IPS-18a (cell line): ENCODE measurements at regions not wholly inside any gene's neighbourhood (a gene's known extent, or its start where the extent isn't known, plus 50 kb on each side); places are given as distances from the start of the nearest gene placed in this dataset.

Experiments used
- H3K27ac ChIP-seq: one replicate; pipeline ENCODE4 v1.5.1; 2013; ENCODE audit warnings: low read length
- H3K27me3 ChIP-seq: one replicate; pipeline ENCODE4 v1.6.1; 2013; ENCODE audit warnings: mild to moderate bottlenecking, low read length; ENCODE audit not compliant: control insufficient read depth, insufficient read depth
- H3K36me3 ChIP-seq: one replicate; pipeline ENCODE4 v1.6.1; 2013; ENCODE audit warnings: low read depth, low read length; ENCODE audit not compliant: control insufficient read depth
- H3K4me1 ChIP-seq: one replicate; pipeline ENCODE4 v1.6.1; 2013; ENCODE audit warnings: low read depth, low read length; ENCODE audit not compliant: control insufficient read depth
- H3K4me3 ChIP-seq: one replicate; pipeline ENCODE4 v1.5.1; 2013; ENCODE audit warnings: low read length
- H3K9ac ChIP-seq: one replicate; pipeline ENCODE4 v1.6.1; 2013; ENCODE audit warnings: mild to moderate bottlenecking, low read length, moderate library complexity
- H3K9me3 ChIP-seq: one replicate; pipeline ENCODE4 v1.6.1; 2013; ENCODE audit warnings: low read depth, low read length; ENCODE audit not compliant: control insufficient read depth

DNA sequence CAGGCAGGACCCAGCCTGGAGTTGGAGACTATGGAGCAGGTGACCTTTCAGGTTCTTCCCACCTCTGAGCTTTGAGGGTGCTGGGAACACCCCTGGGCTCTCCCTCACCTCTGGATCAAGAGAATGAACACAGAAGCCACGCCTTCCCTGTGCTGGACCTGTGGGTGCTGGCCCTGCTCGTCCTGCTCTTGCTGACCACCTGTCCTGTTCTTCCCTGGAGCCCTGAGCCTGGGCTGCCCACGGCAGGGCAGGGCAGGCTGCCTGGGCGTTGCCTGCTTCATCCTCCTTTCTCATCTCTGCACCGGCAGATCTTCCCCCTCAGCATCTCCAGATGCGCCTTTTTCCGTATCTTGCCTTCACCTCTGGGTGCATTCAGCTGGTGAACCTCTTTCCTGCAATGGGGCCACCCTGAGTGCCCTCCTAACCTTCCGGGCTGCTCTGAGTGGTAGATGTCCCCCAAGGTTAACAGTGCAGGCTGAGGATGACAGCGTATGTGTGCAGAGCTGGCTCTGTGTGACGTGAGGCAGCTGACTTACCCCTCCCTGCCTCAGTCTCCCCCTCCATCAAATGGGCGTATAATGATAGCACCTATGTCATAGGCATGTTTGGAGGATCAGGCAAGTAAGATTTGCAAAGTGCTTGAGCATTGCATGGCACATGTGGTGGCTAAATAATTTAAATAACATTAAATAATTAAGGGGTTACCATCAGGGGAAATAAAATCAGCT is 225.8 kb upstream of the CIBAR2 start:
- Histone ChIP-seq H3K4me3 (no peak overlapping the region), H3K4me1 (peaks cover 22% of the 10 kb centered on the region), H3K27ac (no peak overlapping the region), H3K9ac (no peak overlapping the region), H3K27me3 (peaks cover 32% of the 10 kb centered on the region), H3K36me3 (no peaks in the 10 kb centered on the region), H3K9me3 (no peaks in the 10 kb centered on the region)

DNA sequence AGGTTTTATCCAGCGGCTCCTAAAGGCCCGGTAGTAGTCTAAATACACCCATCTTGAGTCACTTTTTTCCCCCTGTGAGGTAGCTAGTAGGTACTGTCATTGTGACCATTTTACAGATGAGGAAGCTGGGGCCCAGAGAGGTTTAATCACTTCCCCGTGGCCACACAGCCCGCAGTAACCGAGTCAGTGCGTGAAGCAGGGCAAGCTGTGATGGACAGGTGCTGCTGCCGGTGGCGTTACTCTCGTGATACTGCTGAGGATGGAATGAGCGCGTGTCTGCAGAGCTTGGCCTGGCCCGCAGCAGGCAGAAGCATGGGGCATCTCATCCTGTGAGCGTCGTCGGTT is 226.3 kb upstream of the CIBAR2 start:
- Histone ChIP-seq H3K27ac (no peak overlapping the region), H3K4me3 (no peak overlapping the region), H3K36me3 (no peaks in the 10 kb centered on the region), H3K9me3 (no peaks in the 10 kb centered on the region), H3K4me1 (peaks cover 22% of the 10 kb centered on the region), H3K9ac (no peak overlapping the region), H3K27me3 (peaks cover 27% of the 10 kb centered on the region)

DNA sequence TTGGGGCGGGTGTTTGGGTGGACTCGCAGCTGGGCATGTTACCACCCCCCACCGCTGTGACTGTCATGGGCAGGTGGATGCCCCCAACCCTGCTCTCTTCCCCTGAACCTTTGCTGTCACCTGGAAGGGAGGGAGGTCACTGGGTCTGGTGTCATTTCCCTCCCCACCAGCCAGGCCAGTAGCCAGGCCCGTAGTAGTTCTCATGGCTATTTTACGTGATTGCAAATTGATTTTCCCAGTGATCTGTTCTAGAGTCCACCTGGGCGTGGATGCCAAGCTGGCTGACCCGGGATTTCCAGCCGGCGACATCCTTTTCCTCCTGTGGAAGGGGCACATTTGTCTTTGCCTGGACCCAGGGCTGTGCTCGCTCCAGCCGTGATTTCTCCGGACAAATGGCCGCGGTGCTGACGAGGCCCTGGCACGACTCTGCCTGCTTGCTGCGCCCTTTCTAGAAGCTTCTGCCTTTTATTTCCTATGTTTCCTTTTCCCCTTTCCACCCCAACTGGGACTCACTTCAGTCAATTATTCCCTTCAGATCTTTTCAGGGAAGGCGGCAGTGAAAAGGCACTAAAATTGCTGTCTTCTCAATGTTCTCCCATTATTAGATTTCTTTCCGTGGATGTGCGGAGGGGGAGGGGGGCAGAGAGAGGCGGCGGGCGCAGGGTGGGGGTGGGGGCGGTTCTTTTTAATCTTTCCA is 226.9 kb upstream of the CIBAR2 start:
- H3K9me3 ChIP-seq, result no peaks in the 10 kb centered on the region
- H3K27me3 ChIP-seq, result peaks cover 21% of the 10 kb centered on the region
- H3K36me3 ChIP-seq, result no peaks in the 10 kb centered on the region
- peaks cover 20% of the 10 kb centered on the region for H3K4me1 ChIP-seq
- no peak overlapping the region for H3K27ac ChIP-seq
- H3K4me3 ChIP-seq, result no peak overlapping the region
- H3K9ac ChIP-seq, result no peak overlapping the region

- no peaks in the 10 kb centered on the region for H3K27me3 ChIP-seq
- no peak overlapping the region for H3K9ac ChIP-seq
- no peaks in the 10 kb centered on the region for H3K9me3 ChIP-seq
- no peak overlapping the region for H3K27ac ChIP-seq
- H3K4me1 ChIP-seq, result no peaks in the 10 kb centered on the region
- H3K36me3 ChIP-seq, result no peaks in the 10 kb centered on the region
- H3K4me3 ChIP-seq, result no peak overlapping the region
Observed at GRCh38 chr16:85341972-85342695, 229.9 kb upstream of the CIBAR2 start.

- Histone ChIP-seq H3K27ac (no peak overlapping the region), H3K4me3 (no peak overlapping the region), H3K9me3 (no peaks in the 10 kb centered on the region), H3K4me1 (no peaks in the 10 kb centered on the region), H3K27me3 (no peaks in the 10 kb centered on the region), H3K36me3 (no peaks in the 10 kb centered on the region), H3K9ac (no peak overlapping the region)
Observed at GRCh38 chr16:85344502-85345128, 232.3 kb upstream of the CIBAR2 start.

GRCh38 chr16:85345129-85345639 is 232.9 kb upstream of the CIBAR2 start:
- H3K27ac ChIP-seq, result no peak overlapping the region

GRCh38 chr16:85346404-85347212 is 234.3 kb upstream of the CIBAR2 start:
- Histone ChIP-seq H3K4me1 (no peaks in the 10 kb centered on the region), H3K9me3 (no peaks in the 10 kb centered on the region), H3K27ac (no peak overlapping the region), H3K9ac (no peak overlapping the region), H3K4me3 (no peak overlapping the region), H3K36me3 (no peaks in the 10 kb centered on the region), H3K27me3 (no peaks in the 10 kb centered on the region)

More at GRCh38 chr16:85345129-85345639, 232.9 kb upstream of the CIBAR2 start:
- Histone ChIP-seq H3K36me3 (no peaks in the 10 kb centered on the region), H3K4me3 (no peak overlapping the region), H3K9ac (no peak overlapping the region), H3K9me3 (no peaks in the 10 kb centered on the region), H3K27me3 (no peaks in the 10 kb centered on the region), H3K4me1 (no peaks in the 10 kb centered on the region)

DNA sequence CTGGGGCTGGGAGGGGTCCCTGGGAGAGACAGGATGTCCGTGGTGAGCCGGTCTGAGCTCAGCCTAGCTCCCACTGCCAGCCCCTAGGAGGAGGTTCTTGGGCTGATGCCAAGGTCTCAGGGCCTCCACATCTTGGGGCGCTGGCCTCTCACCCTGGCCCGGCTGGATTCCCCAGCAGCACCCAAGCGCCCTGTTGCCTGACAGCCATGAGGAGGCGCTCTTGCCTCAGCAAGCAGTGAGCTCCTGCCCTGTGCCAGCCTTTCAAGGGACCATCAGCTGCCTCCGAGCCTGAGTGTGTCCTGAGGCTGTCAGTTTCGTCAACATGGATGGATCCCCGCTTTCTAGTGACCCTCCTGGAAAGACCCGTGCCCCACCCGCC is 234.9 kb upstream of the CIBAR2 start:
- Histone ChIP-seq H3K27me3 (no peaks in the 10 kb centered on the region), H3K27ac (no peak overlapping the region), H3K9ac (no peak overlapping the region), H3K36me3 (no peaks in the 10 kb centered on the region), H3K9me3 (no peaks in the 10 kb centered on the region), H3K4me1 (peaks cover 3% of the 10 kb centered on the region), H3K4me3 (no peak overlapping the region)

GRCh38 chr16:85348065-85348840 is 236.0 kb upstream of the CIBAR2 start:
- Histone ChIP-seq H3K4me1 (peaks cover 9% of the 10 kb centered on the region), H3K9me3 (peaks cover 4% of the 10 kb centered on the region), H3K9ac (no peak overlapping the region), H3K27me3 (no peaks in the 10 kb centered on the region), H3K27ac (no peak overlapping the region), H3K4me3 (no peak overlapping the region), H3K36me3 (no peaks in the 10 kb centered on the region)

GRCh38 chr16:85348911-85349334 is 236.7 kb upstream of the CIBAR2 start:
- no peaks in the 10 kb centered on the region for H3K27me3 ChIP-seq

More at GRCh38 chr16:85348911-85349334, 236.7 kb upstream of the CIBAR2 start:
- Histone ChIP-seq H3K9me3 (peaks cover 4% of the 10 kb centered on the region), H3K4me1 (peaks cover 9% of the 10 kb centered on the region), H3K36me3 (no peaks in the 10 kb centered on the region), H3K9ac (no peak overlapping the region), H3K27ac (no peak overlapping the region), H3K4me3 (no peak overlapping the region)
